ENCODE measurements at regions not wholly inside any gene's neighbourhood (a gene's known extent, or its start where the extent isn't known, plus 50 kb on each side); places are given as distances from the start of the nearest gene placed in this dataset.
"Not testable (repeated sequence)": the region's sequence is repeated elsewhere in the genome, so short reads cannot be mapped to it uniquely, and the experiment has no call there.

- DNase-seq, result no peak
These were observed 143.9 kb downstream of the CYP26B1 start for GRCh38 chr2:72003796-72004195.

GRCh38 chr2:72003124-72003523 is 144.5 kb downstream of the CYP26B1 start:
- DNase-seq, result no peak

GRCh38 chr2:72001937-72002690 is 145.5 kb downstream of the CYP26B1 start:
- DNase-seq, result no peak

- no peak for DNase-seq
These were observed 147.6 kb downstream of the CYP26B1 start for GRCh38 chr2:72000110-72000509.

- DNase-seq, result no peak
These were observed 148.1 kb downstream of the CYP26B1 start for GRCh38 chr2:71999580-71999979.

- no peak for DNase-seq
These were observed 149.8 kb downstream of the CYP26B1 start for GRCh38 chr2:71997843-71998242.

- no peak for DNase-seq
These were observed 152.5 kb downstream of the CYP26B1 start for GRCh38 chr2:71995067-71995665.

GRCh38 chr2:71992036-71992435 is 155.6 kb downstream of the CYP26B1 start:
- DNase-seq, result no peak

GRCh38 chr2:71991397-71991796 is 156.3 kb downstream of the CYP26B1 start:
- no peak for DNase-seq

- DNase-seq, result no peak
These were observed 156.8 kb downstream of the CYP26B1 start for GRCh38 chr2:71990826-71991225.

- DNase-seq, result no peak
These were observed 157.5 kb downstream of the CYP26B1 start for GRCh38 chr2:71990122-71990521.

- no peak for DNase-seq
These were observed 158.0 kb downstream of the CYP26B1 start for GRCh38 chr2:71989671-71990070.

GRCh38 chr2:71988170-71988569 is 159.5 kb downstream of the CYP26B1 start:
- no peak for DNase-seq

GRCh38 chr2:71976685-71977084 is 171.0 kb downstream of the CYP26B1 start:
- DNase-seq, result no peak

GRCh38 chr2:71974846-71975245 is 172.8 kb downstream of the CYP26B1 start:
- no peak for DNase-seq

GRCh38 chr2:71971493-71971892 is 176.2 kb downstream of the CYP26B1 start:
- DNase-seq, result no peak

- DNase-seq, result no peak
These were observed 182.1 kb downstream of the CYP26B1 start for GRCh38 chr2:71965530-71965929.

- DNase-seq, result no peak
These were observed 184.6 kb downstream of the CYP26B1 start for GRCh38 chr2:71962911-71963694.

- no peak for DNase-seq
These were observed 185.3 kb downstream of the CYP26B1 start for GRCh38 chr2:71962350-71962749.

- DNase-seq, result no peak
These were observed 186.2 kb downstream of the CYP26B1 start for GRCh38 chr2:71961289-71962027.

GRCh38 chr2:71959494-71959893 is 188.2 kb downstream of the CYP26B1 start:
- no peak for DNase-seq

- DNase-seq, result not testable (repeated sequence)
These were observed 189.2 kb downstream of the CYP26B1 start for GRCh38 chr2:71958426-71958825.

- no peak for DNase-seq
These were observed 195.0 kb downstream of the CYP26B1 start for GRCh38 chr2:71952572-71953188.

Measured in stimulated activated CD8-positive, alpha-beta memory T cell treated with anti-CD3 and anti-CD28 coated beads, Interleukin-4, amount 100 ng/mL, for 48 hours (primary cell).